ENCODE measurements at regions not wholly inside any gene's neighbourhood (a gene's known extent, or its start where the extent isn't known, plus 50 kb on each side); places are given as distances from the start of the nearest gene placed in this dataset.

- DNase-seq = peak in 3 of 14 donors; percentile 4 to 12 (median 5)
These were observed 57.6 kb upstream of the FZD10 start for GRCh38 chr12:130104571-130105106.

- DNase-seq = no peak
These were observed 53.0 kb upstream of the FZD10 start for GRCh38 chr12:130109062-130109945.

GRCh38 chr12:130110914-130111313, 51.4 kb upstream of the FZD10 start:
- no peak for DNase-seq

- no peak for DNase-seq
These were observed 50.2 kb upstream of the FZD10 start for GRCh38 chr12:130111965-130112496.
